Loucy (cell line): ENCODE measurements at regions not wholly inside any gene's neighbourhood (a gene's known extent, or its start where the extent isn't known, plus 50 kb on each side); places are given as distances from the start of the nearest gene placed in this dataset.

ENCODE experiments used
- H2AFZ ChIP-seq: fragments of 200-600 bp; sonication (generic); 2 replicates; pipeline ENCODE4 v1.6.0; 2016; ENCODE audit warnings: antibody characterized with exemption, mild to moderate bottlenecking, low read length, moderate library complexity
- H3F3A ChIP-seq: fragments of 200-600 bp; 2 replicates; pipeline ENCODE4 v1.6.0; 2016; ENCODE audit warnings: antibody characterized with exemption, low read depth, mild to moderate bottlenecking
- H3K27me3 ChIP-seq: fragments of 200-600 bp; sonication (generic); 2 replicates; pipeline ENCODE4 v1.6.1; 2014; ENCODE audit warnings: low read length, mild to moderate bottlenecking; ENCODE audit not compliant: insufficient read depth, poor library complexity, severe bottlenecking
- H3K36me3 ChIP-seq: fragments of 200-600 bp; sonication (generic); 2 replicates; pipeline ENCODE4 v1.6.1; 2016; ENCODE audit warnings: low read length; ENCODE audit not compliant: insufficient read depth
- H3K4me1 ChIP-seq: fragments of 200-600 bp; sonication (generic); 2 replicates; pipeline ENCODE4 v1.5.1; 2014; ENCODE audit warnings: low read length, mild to moderate bottlenecking; ENCODE audit not compliant: insufficient read depth, poor library complexity, severe bottlenecking
- H3K4me2 ChIP-seq: fragments of 200-600 bp; sonication (generic); 2 replicates; pipeline ENCODE4 v1.6.0; 2014; ENCODE audit warnings: antibody characterized with exemption, low read length, low read depth, mild to moderate bottlenecking; ENCODE audit not compliant: poor library complexity, severe bottlenecking
- H3K4me3 ChIP-seq: fragments of 200-600 bp; sonication (generic); 2 replicates; pipeline ENCODE4 v1.5.1; 2014; ENCODE audit warnings: low read length, mild to moderate bottlenecking, mixed read lengths; ENCODE audit not compliant: poor library complexity, severe bottlenecking
- H3K79me2 ChIP-seq: fragments of 200-600 bp; sonication (generic); 2 replicates; pipeline ENCODE4 v1.6.1; 2014; ENCODE audit warnings: low read length; ENCODE audit not compliant: insufficient read depth
- H3K9ac ChIP-seq: fragments of 200-600 bp; sonication (generic); 2 replicates; pipeline ENCODE4 v1.6.0; 2014; ENCODE audit warnings: mild to moderate bottlenecking, low read depth, low read length, moderate library complexity; ENCODE audit not compliant: poor library complexity, severe bottlenecking
- H3K9me2 ChIP-seq: fragments of 200-600 bp; sonication (generic); replicated peaks from 2 replicates; pipeline ENCODE4 v1.6.1; 2016; ENCODE audit warnings: low read depth, low read length, mixed read lengths
- H3K9me3 ChIP-seq: fragments of 200-600 bp; sonication (generic); 2 replicates; pipeline ENCODE4 v1.6.1; 2014; ENCODE audit warnings: mild to moderate bottlenecking, antibody characterized with exemption, low read length, low read depth; ENCODE audit not compliant: insufficient read depth
- H4K20me1 ChIP-seq: fragments of 200-600 bp; sonication (generic); 2 replicates; pipeline ENCODE4 v1.6.0; 2014; ENCODE audit warnings: antibody characterized with exemption, low read length, mild to moderate bottlenecking; ENCODE audit not compliant: insufficient read depth, poor library complexity, severe bottlenecking
- EZH2phosphoT487 ChIP-seq: fragments of 200-600 bp; IDR thresholded peaks from 2 replicates; pipeline ENCODE4 v1.6.1; 2018; ENCODE audit warnings: antibody characterized with exemption, mild to moderate bottlenecking, moderate library complexity, borderline replicate concordance
- TF ChIP-seq, protein P1 (sequence below): fragments of 200-600 bp; sonication (generic); conservative IDR thresholded peaks from 2 replicates; pipeline ENCODE4 v1.5.1; 2014; ENCODE audit warnings: mild to moderate bottlenecking, antibody characterized with exemption, low read length

- H3K4me2 ChIP-seq = no peak overlapping the region
- H3K36me3 ChIP-seq = no peaks in the 10 kb centered on the region
- TF ChIP-seq, protein P1, sequence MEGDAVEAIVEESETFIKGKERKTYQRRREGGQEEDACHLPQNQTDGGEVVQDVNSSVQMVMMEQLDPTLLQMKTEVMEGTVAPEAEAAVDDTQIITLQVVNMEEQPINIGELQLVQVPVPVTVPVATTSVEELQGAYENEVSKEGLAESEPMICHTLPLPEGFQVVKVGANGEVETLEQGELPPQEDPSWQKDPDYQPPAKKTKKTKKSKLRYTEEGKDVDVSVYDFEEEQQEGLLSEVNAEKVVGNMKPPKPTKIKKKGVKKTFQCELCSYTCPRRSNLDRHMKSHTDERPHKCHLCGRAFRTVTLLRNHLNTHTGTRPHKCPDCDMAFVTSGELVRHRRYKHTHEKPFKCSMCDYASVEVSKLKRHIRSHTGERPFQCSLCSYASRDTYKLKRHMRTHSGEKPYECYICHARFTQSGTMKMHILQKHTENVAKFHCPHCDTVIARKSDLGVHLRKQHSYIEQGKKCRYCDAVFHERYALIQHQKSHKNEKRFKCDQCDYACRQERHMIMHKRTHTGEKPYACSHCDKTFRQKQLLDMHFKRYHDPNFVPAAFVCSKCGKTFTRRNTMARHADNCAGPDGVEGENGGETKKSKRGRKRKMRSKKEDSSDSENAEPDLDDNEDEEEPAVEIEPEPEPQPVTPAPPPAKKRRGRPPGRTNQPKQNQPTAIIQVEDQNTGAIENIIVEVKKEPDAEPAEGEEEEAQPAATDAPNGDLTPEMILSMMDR = no peak
- no peak for TF ChIP-seq EZH2phosphoT487
Measured at GRCh38 chr13:69571606-69572323, 535.9 kb upstream of the ATXN8OS start.

DNA sequence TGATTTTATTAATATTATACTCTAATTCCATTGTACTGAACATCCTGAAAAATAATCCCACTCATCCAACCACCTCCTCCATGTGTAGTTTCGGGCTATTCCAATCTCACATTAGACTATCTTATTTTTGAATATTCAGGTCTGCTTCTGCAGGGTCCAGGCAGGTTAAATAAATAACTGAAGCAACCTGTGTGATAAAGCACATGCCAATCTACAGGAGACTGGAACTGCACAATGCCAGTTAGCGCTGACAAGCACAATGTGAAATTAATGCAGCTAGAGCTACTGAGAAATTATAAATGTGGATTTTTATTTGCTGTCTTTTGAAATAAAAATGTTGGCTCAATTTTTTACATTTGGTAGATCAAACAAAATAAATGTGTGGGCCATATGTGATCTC lies 540.1 kb upstream of the ATXN8OS start:
- Histone ChIP-seq H3K4me3 (no peak overlapping the region), H3K9me3 (no peaks in the 10 kb centered on the region), H3K4me2 (no peak overlapping the region), H3K27me3 (no peaks in the 10 kb centered on the region), H3K4me1 (no peaks in the 10 kb centered on the region), H3K36me3 (no peaks in the 10 kb centered on the region), H4K20me1 (no peaks in the 10 kb centered on the region), H3K79me2 (no peaks in the 10 kb centered on the region), H2AFZ (no peak overlapping the region), H3F3A (no peaks in the 10 kb centered on the region), H3K9me2 (no peaks in the 10 kb centered on the region), H3K9ac (no peak overlapping the region)
- TF ChIP-seq, protein P1 = no peak
- no peak for TF ChIP-seq EZH2phosphoT487

More at GRCh38 chr13:69571606-69572323, 535.9 kb upstream of the ATXN8OS start:
- H3K9ac ChIP-seq = no peak overlapping the region
- H3K9me2 ChIP-seq = no peaks in the 10 kb centered on the region
- no peaks in the 10 kb centered on the region for H3K4me1 ChIP-seq
- no peaks in the 10 kb centered on the region for H3F3A ChIP-seq
- H3K9me3 ChIP-seq = no peaks in the 10 kb centered on the region
- H3K4me3 ChIP-seq = no peak overlapping the region
- no peak overlapping the region for H2AFZ ChIP-seq
- H3K27me3 ChIP-seq = no peaks in the 10 kb centered on the region
- H3K79me2 ChIP-seq = no peaks in the 10 kb centered on the region
- no peaks in the 10 kb centered on the region for H4K20me1 ChIP-seq

- Histone ChIP-seq H3K36me3 (no peaks in the 10 kb centered on the region), H3K4me3 (no peak overlapping the region), H3K9ac (no peak overlapping the region), H3K4me2 (no peak overlapping the region), H3K9me3 (no peaks in the 10 kb centered on the region), H2AFZ (no peak overlapping the region), H3K27me3 (no peaks in the 10 kb centered on the region), H4K20me1 (no peaks in the 10 kb centered on the region), H3F3A (no peaks in the 10 kb centered on the region), H3K4me1 (no peaks in the 10 kb centered on the region), H3K9me2 (no peaks in the 10 kb centered on the region), H3K79me2 (no peaks in the 10 kb centered on the region)
- TF ChIP-seq EZH2phosphoT487 = no peak
- TF ChIP-seq, protein P1 = no peak
Measured at GRCh38 chr13:69566104-69566716, 541.4 kb upstream of the ATXN8OS start.
